Mesendoderm (in vitro differentiated cells): ENCODE measurements at regions not wholly inside any gene's neighbourhood (a gene's known extent, or its start where the extent isn't known, plus 50 kb on each side); places are given as distances from the start of the nearest gene placed in this dataset.

ENCODE experiments used
- DNase-seq: peaks from one replicate; pipeline ENCODE4 v3.0.0; 2013
- H2AK5ac ChIP-seq: 2 replicates; pipeline ENCODE4 v1.6.1; 2013; ENCODE audit warnings: low read length, inconsistent platforms
- H2BK120ac ChIP-seq: 2 replicates; pipeline ENCODE4 v1.6.1; 2013; ENCODE audit warnings: low read depth, mild to moderate bottlenecking, low read length, moderate library complexity, mixed read lengths
- H2BK15ac ChIP-seq: replicated peaks from 2 replicates; pipeline ENCODE4 v1.6.1; 2013; ENCODE audit warnings: low read depth, mild to moderate bottlenecking, moderate library complexity
- H2BK5ac ChIP-seq: 2 replicates; pipeline ENCODE4 v1.6.1; 2013; ENCODE audit warnings: low read length, inconsistent platforms
- H3K18ac ChIP-seq: 2 replicates; pipeline ENCODE4 v1.6.1; 2013; ENCODE audit warnings: mild to moderate bottlenecking, low read length, mixed read lengths
- H3K23ac ChIP-seq: one replicate; pipeline ENCODE4 v1.6.1; 2013; ENCODE audit warnings: low read length
- H3K27ac ChIP-seq: 2 replicates; pipeline ENCODE4 v1.5.1; 2013; ENCODE audit warnings: low read depth, mild to moderate bottlenecking, inconsistent platforms, low read length, moderate library complexity
- H3K27me3 ChIP-seq: 2 replicates; pipeline ENCODE4 v1.6.1; 2013; ENCODE audit warnings: low read length, control low read depth, mild to moderate bottlenecking, inconsistent platforms; ENCODE audit not compliant: insufficient read depth, poor library complexity
- H3K36me3 ChIP-seq: 2 replicates; pipeline ENCODE4 v1.6.1; 2013; ENCODE audit warnings: low read length, inconsistent platforms; ENCODE audit not compliant: control insufficient read depth, insufficient read depth
- H3K4ac ChIP-seq: one replicate; pipeline ENCODE4 v1.6.1; 2013; ENCODE audit warnings: low read depth, mild to moderate bottlenecking, low read length, moderate library complexity
- H3K4me1 ChIP-seq: 2 replicates; pipeline ENCODE4 v1.6.1; 2013; ENCODE audit warnings: low read depth, low read length, inconsistent platforms; ENCODE audit not compliant: control insufficient read depth
- H3K4me2 ChIP-seq: 2 replicates; pipeline ENCODE4 v1.6.1; 2013; ENCODE audit warnings: low read length
- H3K4me3 ChIP-seq: 2 replicates; pipeline ENCODE4 v1.5.1; 2013; ENCODE audit warnings: mild to moderate bottlenecking, low read length
- H3K56ac ChIP-seq: one replicate; pipeline ENCODE4 v1.6.1; 2013; ENCODE audit warnings: low read length
- H3K79me1 ChIP-seq: 2 replicates; pipeline ENCODE4 v1.6.1; 2013; ENCODE audit warnings: low read length, inconsistent platforms
- H3K79me2 ChIP-seq: 2 replicates; pipeline ENCODE4 v1.6.1; 2013; ENCODE audit warnings: mild to moderate bottlenecking, low read length; ENCODE audit not compliant: control insufficient read depth, insufficient read depth
- H3K9ac ChIP-seq: 2 replicates; pipeline ENCODE4 v1.6.1; 2013; ENCODE audit warnings: low read length, inconsistent platforms
- H4K5ac ChIP-seq: one replicate; pipeline ENCODE4 v1.6.1; 2013; ENCODE audit warnings: low read length
- H4K8ac ChIP-seq: one replicate; pipeline ENCODE4 v1.6.1; 2013; ENCODE audit warnings: low read depth, mild to moderate bottlenecking, control low read depth, low read length, moderate library complexity
- WGBS: extraction: QIAGEN DNeasy Blood & Tissue Kit; methylation state at CpG from one replicate; pipeline ENCODE4 v1.1.7; 2013; ENCODE audit warnings: low lambda C conversion rate, missing lambda C conversion rate; ENCODE audit not compliant: insufficient coverage; ENCODE audit errors: extremely low coverage; 5-methylcytosine and 5-hydroxymethylcytosine counted together

GRCh38 chr3:193997228-193998122 is 138.5 kb upstream of the HES1 start:
- H3K79me1 ChIP-seq, result no peaks in the 10 kb centered on the region

GRCh38 chr3:193998123-193998448 is 137.9 kb upstream of the HES1 start:
- Histone ChIP-seq H4K5ac (no peak overlapping the region), H3K18ac (no peak overlapping the region), H4K8ac (no peak overlapping the region), H2BK15ac (no peak overlapping the region), H3K27me3 (no peaks in the 10 kb centered on the region), H3K27ac (no peak overlapping the region), H3K4me3 (no peak overlapping the region), H3K56ac (no peak overlapping the region), H3K4me1 (peaks cover 10% of the 10 kb centered on the region), H2AK5ac (no peak overlapping the region), H2BK120ac (no peak overlapping the region), H2BK5ac (no peak overlapping the region), H3K4ac (no peak overlapping the region), H3K4me2 (no peak overlapping the region), H3K9ac (no peak overlapping the region), H3K23ac (no peak overlapping the region), H3K79me2 (no peaks in the 10 kb centered on the region), H3K36me3 (no peaks in the 10 kb centered on the region), H3K79me1 (no peaks in the 10 kb centered on the region)
- WGBS, result no CpG with 5 or more reads among the region's 1 CpG
- DNase-seq, result no peak

More at GRCh38 chr3:193997228-193998122, 138.5 kb upstream of the HES1 start:
- no peak overlapping the region for H2BK120ac ChIP-seq
- H3K9ac ChIP-seq, result no peak overlapping the region
- no peaks in the 10 kb centered on the region for H3K36me3 ChIP-seq
- no peak overlapping the region for H2AK5ac ChIP-seq
- H3K79me2 ChIP-seq, result no peaks in the 10 kb centered on the region
- H3K27ac ChIP-seq, result no peak overlapping the region
- no peak overlapping the region for H4K5ac ChIP-seq
- no peak overlapping the region for H2BK15ac ChIP-seq
- peaks cover 11% of the 10 kb centered on the region for H3K4me1 ChIP-seq
- no peak overlapping the region for H3K4ac ChIP-seq
- H4K8ac ChIP-seq, result no peak overlapping the region
- no peak overlapping the region for H3K4me3 ChIP-seq
- no CpG with 5 or more reads among the region's 12 CpGs for WGBS
- H3K27me3 ChIP-seq, result no peaks in the 10 kb centered on the region
- no peak for DNase-seq
- no peak overlapping the region for H3K23ac ChIP-seq
- H3K4me2 ChIP-seq, result no peak overlapping the region
- no peak overlapping the region for H3K56ac ChIP-seq
- H3K18ac ChIP-seq, result no peak overlapping the region
- no peak overlapping the region for H2BK5ac ChIP-seq

GRCh38 chr3:193998628-193999195 is 137.2 kb upstream of the HES1 start:
- peaks cover 12% of the 10 kb centered on the region for H3K4me1 ChIP-seq
- H3K27me3 ChIP-seq, result no peaks in the 10 kb centered on the region
- H4K8ac ChIP-seq, result no peak overlapping the region
- H3K36me3 ChIP-seq, result no peaks in the 10 kb centered on the region
- H2BK15ac ChIP-seq, result no peak overlapping the region
- no peak overlapping the region for H3K4ac ChIP-seq
- H2AK5ac ChIP-seq, result no peak overlapping the region
- H3K27ac ChIP-seq, result no peak overlapping the region
- WGBS, result no CpG with 5 or more reads among the region's 12 CpGs
- no peaks in the 10 kb centered on the region for H3K79me2 ChIP-seq
- H3K56ac ChIP-seq, result no peak overlapping the region
- no peaks in the 10 kb centered on the region for H3K79me1 ChIP-seq
- no peak overlapping the region for H3K23ac ChIP-seq
- no peak overlapping the region for H4K5ac ChIP-seq
- no peak overlapping the region for H3K4me2 ChIP-seq
- no peak for DNase-seq
- H3K4me3 ChIP-seq, result no peak overlapping the region
- H3K9ac ChIP-seq, result no peak overlapping the region
- H2BK5ac ChIP-seq, result no peak overlapping the region
- H2BK120ac ChIP-seq, result no peak overlapping the region
- no peak overlapping the region for H3K18ac ChIP-seq

DNA sequence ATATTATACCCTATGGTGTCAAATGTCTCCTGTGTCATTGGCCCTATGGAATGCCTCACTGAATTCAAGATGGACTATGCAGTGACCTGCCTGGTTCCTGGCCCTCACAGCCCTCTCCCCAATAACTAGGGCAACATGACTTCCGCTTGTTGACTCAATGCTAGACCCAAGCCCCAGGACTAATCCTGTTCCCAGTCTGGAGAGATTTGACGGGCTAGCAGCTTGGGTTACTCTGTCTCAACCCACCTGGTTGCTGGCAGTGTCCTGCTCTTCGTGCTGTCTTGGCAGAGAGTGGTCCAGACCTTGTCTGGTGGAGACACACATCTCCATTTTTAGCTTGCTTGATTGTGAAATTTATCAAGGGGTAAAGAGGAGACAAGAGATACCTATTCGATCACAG is 135.8 kb upstream of the HES1 start:
- Histone ChIP-seq H2BK5ac (no peak overlapping the region), H2AK5ac (peak overlapping the region; percentile 27), H4K5ac (no peak overlapping the region), H3K4me1 (peaks cover 19% of the 10 kb centered on the region), H4K8ac (no peak overlapping the region), H3K18ac (no peak overlapping the region), H3K36me3 (no peaks in the 10 kb centered on the region), H2BK15ac (no peak overlapping the region), H3K27ac (no peak overlapping the region), H2BK120ac (no peak overlapping the region), H3K27me3 (no peaks in the 10 kb centered on the region), H3K4me2 (no peak overlapping the region), H3K79me2 (no peaks in the 10 kb centered on the region), H3K4ac (no peak overlapping the region), H3K23ac (no peak overlapping the region), H3K56ac (no peak overlapping the region), H3K79me1 (no peaks in the 10 kb centered on the region), H3K9ac (no peak overlapping the region), H3K4me3 (no peak overlapping the region)
- WGBS, result no CpG with 5 or more reads among the region's 4 CpGs
- DNase-seq, result no peak

DNA sequence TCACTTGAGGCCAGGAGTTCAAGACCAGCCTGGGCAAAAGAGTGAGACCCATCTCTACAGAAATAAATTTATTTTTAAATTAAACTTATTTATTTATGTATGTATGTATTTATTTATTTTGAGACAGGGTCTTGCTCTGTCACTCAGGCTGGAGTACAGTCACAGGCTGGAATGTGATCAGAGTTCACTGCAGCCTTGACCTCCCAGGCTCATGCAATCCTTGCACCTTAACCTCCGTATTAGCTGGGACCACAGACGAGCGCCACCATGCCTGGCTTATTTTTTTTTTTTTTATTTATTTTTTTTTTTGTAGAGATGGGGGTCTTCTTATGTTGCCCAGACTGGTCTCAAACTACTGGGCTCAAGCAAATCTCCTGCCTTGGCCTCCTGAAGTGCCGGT is 135.2 kb upstream of the HES1 start:
- Histone ChIP-seq H3K36me3 (no peaks in the 10 kb centered on the region), H2BK15ac (no peak overlapping the region), H4K8ac (no peak overlapping the region), H3K23ac (no peak overlapping the region), H3K9ac (no peak overlapping the region), H3K27ac (no peak overlapping the region), H3K56ac (no peak overlapping the region), H4K5ac (no peak overlapping the region), H3K27me3 (no peaks in the 10 kb centered on the region), H2BK120ac (no peak overlapping the region), H3K4me1 (peaks cover 19% of the 10 kb centered on the region), H3K4me2 (no peak overlapping the region), H3K18ac (no peak overlapping the region), H2BK5ac (no peak overlapping the region), H3K4ac (no peak overlapping the region), H3K79me2 (no peaks in the 10 kb centered on the region), H3K79me1 (no peaks in the 10 kb centered on the region), H2AK5ac (no peak overlapping the region), H3K4me3 (no peak overlapping the region)
- no peak for DNase-seq
- WGBS, result no CpG with 5 or more reads among the region's 4 CpGs
